Body of pancreas (tissue), 4 donors: ENCODE measurements at regions not wholly inside any gene's neighbourhood (a gene's known extent, or its start where the extent isn't known, plus 50 kb on each side); places are given as distances from the start of the nearest gene placed in this dataset.
A peak's percentile ranks its signal among the peaks of the same experiment; 100 is the strongest.

Experiments
- ATAC-seq: fragments of 150-250 bp; one replicate; pipeline ENCODE4 v1.9.1; 2016
- DNase-seq, 4 donors: peaks; one replicate each; pipeline ENCODE4 v3.0.0-alpha.2; 2019
- H3K27ac ChIP-seq, 4 donors: fragments of 200-600 bp; sonication (generic); 1 replicate in 3 of 4; 2 replicates in 1 of 4; pipeline versions ENCODE4 v1.5.1 to v1.6.1; 2016 to 2019; ENCODE audit warnings: mild to moderate bottlenecking in 1 of 4, mixed read lengths in 1 of 4, moderate library complexity in 1 of 4
- H3K27me3 ChIP-seq, 2 donors: fragments of 200-600 bp; sonication (generic); one replicate each; pipeline ENCODE4 v1.6.0; 2016; ENCODE audit warnings: mild to moderate bottlenecking in 1 of 2
- H3K36me3 ChIP-seq, 2 donors: fragments of 200-600 bp; sonication (generic); replicated peaks in 1 of 2; 2 replicates each; pipeline ENCODE4 v1.5.1; 2016; ENCODE audit warnings: low read depth in 2 of 2; ENCODE audit not compliant: insufficient read depth in 1 of 2
- H3K4me1 ChIP-seq: fragments of 200-600 bp; sonication (generic); one replicate; pipeline ENCODE4 v1.6.0; 2016
- H3K4me3 ChIP-seq, 2 donors: fragments of 200-600 bp; sonication (generic); 1 replicate in 1 of 2; 2 replicates in 1 of 2; pipeline ENCODE4 v1.5.1; 2016 to 2019
- H3K9me3 ChIP-seq, 3 donors: fragments of 200-600 bp; sonication (generic); 1 replicate in 2 of 3; 2 replicates in 1 of 3; pipeline ENCODE4 v1.5.1; 2016
- POLR2A ChIP-seq, 3 donors: fragments of 450-650 bp; IDR thresholded peaks; one replicate each; pipeline ENCODE4 v1.6.1; 2016; ENCODE audit warnings: antibody characterized with exemption in 3 of 3, mild to moderate bottlenecking in 2 of 3
- WGBS, 2 donors: methylation state at CpG; one replicate each; pipeline ENCODE4 v1.1.5; 2017; 5-methylcytosine and 5-hydroxymethylcytosine counted together
- intact Hi-C: fragments of 100-400 bp; cut with DNase I; formaldehyde crosslinking; loops from one replicate; pipeline ENCODE4 v1.15.1; 2023
- TF ChIP-seq, protein P1 (sequence below), 7 experiments: fragments of 450-650 bp in 4 of 7; fragments of 200-600 bp in 3 of 7; sonication (generic) in 3 of 7; IDR thresholded peaks; one replicate each; pipeline ENCODE4 v1.5.1; 2016 to 2019; ENCODE audit warnings: antibody characterized with exemption in 7 of 7

DNA sequence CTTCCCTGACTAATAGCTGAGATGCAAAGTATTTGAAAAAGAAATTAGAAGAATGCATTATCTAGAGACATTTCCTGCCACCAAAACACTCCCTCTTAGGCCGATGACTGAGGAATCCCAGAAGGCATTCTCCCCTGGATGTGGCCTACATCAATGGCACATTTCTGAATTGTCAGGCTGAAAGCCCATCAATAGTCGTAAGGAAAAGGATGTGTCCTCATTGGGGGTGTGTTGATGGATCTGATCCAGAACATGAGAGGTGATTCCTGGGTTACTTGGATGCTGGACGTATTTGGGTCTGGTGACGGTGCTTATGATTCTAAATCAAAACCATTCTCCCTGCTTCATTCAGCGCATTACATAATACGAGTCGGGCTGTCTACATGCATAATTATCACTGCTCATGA, 216.9 kb upstream of the CDIN1 start:
- intact Hi-C loops = no loop called here
- Histone ChIP-seq H3K4me3 (no peak overlapping the region), H3K9me3 (no peaks in the 10 kb centered on the region), H3K36me3 (no peaks in the 10 kb centered on the region), H3K27me3 (no peaks in the 10 kb centered on the region), H3K4me1 (no peaks in the 10 kb centered on the region), H3K27ac (no peak overlapping the region)
- no peak for ATAC-seq
- TF ChIP-seq POLR2A (IDR thresholded peaks at IDR 0.05) = no peak
- TF ChIP-seq, protein P1, sequence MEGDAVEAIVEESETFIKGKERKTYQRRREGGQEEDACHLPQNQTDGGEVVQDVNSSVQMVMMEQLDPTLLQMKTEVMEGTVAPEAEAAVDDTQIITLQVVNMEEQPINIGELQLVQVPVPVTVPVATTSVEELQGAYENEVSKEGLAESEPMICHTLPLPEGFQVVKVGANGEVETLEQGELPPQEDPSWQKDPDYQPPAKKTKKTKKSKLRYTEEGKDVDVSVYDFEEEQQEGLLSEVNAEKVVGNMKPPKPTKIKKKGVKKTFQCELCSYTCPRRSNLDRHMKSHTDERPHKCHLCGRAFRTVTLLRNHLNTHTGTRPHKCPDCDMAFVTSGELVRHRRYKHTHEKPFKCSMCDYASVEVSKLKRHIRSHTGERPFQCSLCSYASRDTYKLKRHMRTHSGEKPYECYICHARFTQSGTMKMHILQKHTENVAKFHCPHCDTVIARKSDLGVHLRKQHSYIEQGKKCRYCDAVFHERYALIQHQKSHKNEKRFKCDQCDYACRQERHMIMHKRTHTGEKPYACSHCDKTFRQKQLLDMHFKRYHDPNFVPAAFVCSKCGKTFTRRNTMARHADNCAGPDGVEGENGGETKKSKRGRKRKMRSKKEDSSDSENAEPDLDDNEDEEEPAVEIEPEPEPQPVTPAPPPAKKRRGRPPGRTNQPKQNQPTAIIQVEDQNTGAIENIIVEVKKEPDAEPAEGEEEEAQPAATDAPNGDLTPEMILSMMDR (IDR thresholded peaks at IDR 0.05) = no peak
- DNase-seq = no peak
- WGBS, 2 donors = 80 to 83% methylated on average over 7 of the region's 7 CpGs

DNA sequence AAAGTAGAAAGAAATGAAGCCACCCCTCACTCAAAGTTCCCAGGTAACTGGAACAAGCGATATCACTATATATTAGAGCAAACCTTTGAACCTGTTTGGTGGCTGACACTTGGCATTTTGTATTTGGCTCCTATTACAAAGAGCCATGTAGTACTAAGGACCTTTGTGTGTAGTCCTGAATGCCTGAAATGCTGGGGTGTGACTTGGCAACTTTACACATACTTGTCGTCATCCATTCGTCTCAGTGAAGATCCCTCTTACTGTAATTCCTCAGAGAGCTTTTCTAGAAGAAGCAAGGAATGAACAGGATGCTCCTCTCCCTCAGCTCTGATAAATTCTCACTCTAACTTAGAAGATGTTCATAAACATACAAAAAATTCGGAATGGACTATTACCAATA, 216.1 kb upstream of the CDIN1 start:
- Histone ChIP-seq H3K4me3 (no peak overlapping the region), H3K27ac (no peak overlapping the region), H3K9me3 (no peaks in the 10 kb centered on the region), H3K36me3 (no peaks in the 10 kb centered on the region), H3K27me3 (no peaks in the 10 kb centered on the region), H3K4me1 (no peaks in the 10 kb centered on the region)
- ATAC-seq (no peak), DNase-seq (peak in 1 of 4 donors; percentile 10)
- intact Hi-C loops = no loop called here
- no peak for TF ChIP-seq POLR2A (IDR thresholded peaks at IDR 0.05)
- TF ChIP-seq, protein P1 (IDR thresholded peaks at IDR 0.05) = no peak
- WGBS, 2 donors = 31 to 44% methylated on average over 4 of the region's 4 CpGs

DNA sequence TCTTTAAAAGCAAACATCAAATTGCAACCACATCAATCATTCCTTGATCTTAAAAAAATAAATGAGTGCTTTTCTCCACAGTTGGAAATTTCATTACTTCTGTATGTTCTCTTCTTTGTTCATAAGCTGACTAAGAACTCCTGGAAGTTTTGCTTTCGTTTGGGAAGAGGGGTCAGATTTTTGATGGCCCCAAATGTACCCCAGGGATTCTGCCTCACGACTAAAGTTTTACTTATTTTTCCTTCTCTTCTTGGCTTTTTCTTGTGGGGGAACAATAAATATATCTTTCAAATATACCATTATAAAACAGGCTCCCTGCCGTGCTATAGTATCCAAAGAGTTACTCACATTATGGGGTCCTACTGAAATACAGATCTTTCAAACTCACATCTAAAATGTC, 215.0 kb upstream of the CDIN1 start:
- Histone ChIP-seq H3K9me3 (no peaks in the 10 kb centered on the region), H3K4me3 (no peak overlapping the region), H3K27ac (no peak overlapping the region), H3K4me1 (no peaks in the 10 kb centered on the region), H3K27me3 (no peaks in the 10 kb centered on the region), H3K36me3 (no peaks in the 10 kb centered on the region)
- DNase-seq = no peak
- TF ChIP-seq, protein P1 (IDR thresholded peaks at IDR 0.05) = no peak
- TF ChIP-seq POLR2A (IDR thresholded peaks at IDR 0.05) = no peak
- 44 to 61% methylated on average over 3 of the region's 3 CpGs for WGBS, 2 donors
- intact Hi-C loops = no loop called here
- ATAC-seq = no peak

DNA sequence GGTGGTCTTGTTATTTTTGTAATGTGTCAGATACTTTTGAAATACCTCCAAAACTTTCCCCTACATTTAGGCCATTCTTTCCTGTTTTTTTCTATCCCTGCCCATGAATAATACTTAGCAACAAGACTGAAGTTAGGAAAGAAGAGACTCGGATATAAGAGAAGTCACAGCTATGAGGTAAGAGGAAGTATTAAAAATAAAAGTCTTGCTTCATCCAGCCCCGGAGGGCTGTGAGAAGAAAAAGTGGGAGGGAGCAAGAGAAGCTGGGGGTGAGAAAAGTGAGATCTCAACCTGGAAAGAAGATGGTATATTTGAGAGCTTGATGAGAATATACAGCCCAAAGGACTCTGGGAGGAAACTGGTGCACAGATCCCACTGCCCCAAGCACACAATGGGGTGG, 213.5 kb upstream of the CDIN1 start:
- DNase-seq (no peak), ATAC-seq (no peak)
- Histone ChIP-seq H3K36me3 (no peaks in the 10 kb centered on the region), H3K27ac (no peak overlapping the region), H3K4me1 (no peaks in the 10 kb centered on the region), H3K9me3 (no peaks in the 10 kb centered on the region), H3K4me3 (no peak overlapping the region), H3K27me3 (no peaks in the 10 kb centered on the region)
- TF ChIP-seq, protein P1 (IDR thresholded peaks at IDR 0.05) = no peak
- no peak for TF ChIP-seq POLR2A (IDR thresholded peaks at IDR 0.05)
- 42 to 57% methylated on average over 2 of the region's 2 CpGs for WGBS, 2 donors
- intact Hi-C loops = no loop called here

DNA sequence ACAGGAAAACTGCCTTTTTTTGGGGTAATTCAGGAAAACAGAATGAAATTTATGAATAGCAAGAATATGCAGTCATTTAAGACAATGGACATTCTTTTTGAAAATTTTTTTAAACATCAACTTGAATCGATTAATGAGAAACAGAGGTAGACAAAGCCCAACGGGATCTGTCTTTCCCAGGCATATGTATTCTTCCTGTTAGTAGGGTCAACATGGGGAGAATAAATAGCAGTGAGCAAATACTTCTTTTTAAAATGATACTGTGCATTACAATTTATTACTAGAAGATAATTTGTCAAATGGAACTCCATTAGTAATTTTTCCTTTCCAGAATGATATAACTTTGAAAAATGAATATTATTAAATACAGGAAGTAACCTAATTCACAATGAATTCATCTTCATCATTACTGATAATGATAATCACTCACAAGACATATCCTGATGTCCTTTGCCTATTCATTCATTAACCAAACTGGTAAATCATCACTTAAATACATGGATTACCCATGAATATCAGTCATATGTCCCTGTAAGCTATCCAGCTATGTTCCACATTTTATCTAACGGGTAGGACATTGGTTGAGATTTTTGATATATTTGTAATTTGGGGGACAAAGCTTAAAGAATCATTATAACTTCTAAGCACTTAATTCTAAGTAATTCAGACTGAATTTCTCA, 209.2 kb upstream of the CDIN1 start:
- H3K9me3 ChIP-seq = no peaks in the 10 kb centered on the region
- no peaks in the 10 kb centered on the region for H3K4me1 ChIP-seq
- no peak overlapping the region for H3K4me3 ChIP-seq
- TF ChIP-seq, protein P1 (IDR thresholded peaks at IDR 0.05) = no peak
- TF ChIP-seq POLR2A (IDR thresholded peaks at IDR 0.05) = no peak
- H3K27me3 ChIP-seq = no peaks in the 10 kb centered on the region
- H3K27ac ChIP-seq = no peak overlapping the region
- intact Hi-C loops = no loop called here
- WGBS, 2 donors = 26 to 29% methylated on average over 3 of the region's 3 CpGs
- DNase-seq (no peak), ATAC-seq (no peak)
- H3K36me3 ChIP-seq = no peaks in the 10 kb centered on the region
